HEK293 (cell line): ENCODE measurements at regions not wholly inside any gene's neighbourhood (a gene's known extent, or its start where the extent isn't known, plus 50 kb on each side); places are given as distances from the start of the nearest gene placed in this dataset.

Experiments
- CTCF ChIA-PET: fragments of 350-600 bp; formaldehyde crosslinking; extraction: SDS; loops from one replicate; lab custom pipeline; 2021; ENCODE audit warnings: antibody characterized with exemption; lab: Yijun Ruan, JAX
- POLR2A ChIA-PET: fragments of 300-600 bp; formaldehyde crosslinking; extraction: SDS; loops from one replicate; lab custom pipeline; 2020; ENCODE audit warnings: antibody characterized with exemption, inconsistent platforms; lab: Yijun Ruan, JAX
- H3K27ac ChIP-seq: fragments of 200-500 bp; sonication (Bioruptor generic); 2 replicates; pipeline ENCODE4 v1.5.1; 2014; ENCODE audit warnings: low read depth, low read length, control low read depth, inconsistent platforms; ENCODE audit errors: extremely low read depth
- H3K36me3 ChIP-seq, 2 experiments: fragments of 200-500 bp in 1 of 2; sonication (Bioruptor generic) in 1 of 2; 1 replicate in 1 of 2; 2 replicates in 1 of 2; pipeline ENCODE4 v1.5.1; 2014 to 2017; ENCODE audit warnings: inconsistent platforms in 2 of 2, low read length in 2 of 2; ENCODE audit not compliant: control insufficient read depth in 2 of 2, insufficient read depth in 1 of 2
- H3K4me1 ChIP-seq: fragments of 200-500 bp; sonication (Bioruptor generic); 2 replicates; pipeline ENCODE4 v1.5.1; 2014; ENCODE audit warnings: mild to moderate bottlenecking, low read length, inconsistent platforms; ENCODE audit not compliant: control insufficient read depth, insufficient read depth
- H3K4me3 ChIP-seq: 2 replicates; pipeline ENCODE4 v1.5.1; 2011; ENCODE audit warnings: low read depth, mild to moderate bottlenecking, control low read depth, low read length, moderate library complexity
- H3K9me3 ChIP-seq: fragments of 200-500 bp; sonication (Bioruptor generic); 2 replicates; pipeline ENCODE4 v1.5.1; 2014; ENCODE audit warnings: low read depth, low read length, inconsistent platforms; ENCODE audit not compliant: control insufficient read depth, insufficient read depth
- KLF1 ChIP-seq: fragments of 450-650 bp; formaldehyde crosslinking; IDR thresholded peaks from 2 replicates; pipeline ENCODE4 v1.5.1; 2016; ENCODE audit warnings: missing biosample characterization, missing genetic modification characterization
- KLF8 ChIP-seq: fragments of 450-650 bp; formaldehyde crosslinking; IDR thresholded peaks from 2 replicates; pipeline ENCODE4 v1.5.1; 2016; ENCODE audit warnings: missing biosample characterization, missing genetic modification characterization
- PRDM1 ChIP-seq: fragments of 450-650 bp; formaldehyde crosslinking; IDR thresholded peaks from 2 replicates; pipeline ENCODE4; 2016; ENCODE audit warnings: missing biosample characterization, missing genetic modification characterization
- REPIN1 ChIP-seq: fragments of 450-650 bp; formaldehyde crosslinking; IDR thresholded peaks from 2 replicates; pipeline ENCODE4 v1.5.1; 2017; ENCODE audit warnings: missing biosample characterization, missing genetic modification characterization, low read depth
- SCRT1 ChIP-seq: fragments of 450-650 bp; formaldehyde crosslinking; IDR thresholded peaks from 2 replicates; pipeline ENCODE4 v1.5.1; 2016; ENCODE audit warnings: missing biosample characterization, missing genetic modification characterization, borderline replicate concordance
- SP3 ChIP-seq: fragments of 450-650 bp; formaldehyde crosslinking; IDR thresholded peaks from 2 replicates; pipeline ENCODE4 v1.5.1; 2016; ENCODE audit warnings: missing biosample characterization, missing genetic modification characterization
- TRIM28 ChIP-seq: IDR thresholded peaks from 2 replicates; pipeline ENCODE4 v1.6.1; 2011; ENCODE audit warnings: low read length, control low read depth, borderline replicate concordance
- ZNF132 ChIP-seq: fragments of 450-650 bp; formaldehyde crosslinking; IDR thresholded peaks from 2 replicates; pipeline ENCODE4 v1.5.1; 2017; ENCODE audit warnings: missing biosample characterization, missing genetic modification characterization, borderline replicate concordance
- ZNF202 ChIP-seq: fragments of 450-650 bp; formaldehyde crosslinking; IDR thresholded peaks from 2 replicates; pipeline ENCODE4 v1.5.1; 2016; ENCODE audit warnings: missing biosample characterization, missing genetic modification characterization, borderline replicate concordance
- ZNF302 ChIP-seq: fragments of 450-650 bp; formaldehyde crosslinking; IDR thresholded peaks from 2 replicates; pipeline ENCODE4 v1.5.1; 2016; ENCODE audit warnings: missing biosample characterization, missing genetic modification characterization, low read depth
- ZNF324 ChIP-seq: fragments of 450-650 bp; formaldehyde crosslinking; IDR thresholded peaks from 2 replicates; pipeline ENCODE4 v1.5.1; 2016; ENCODE audit warnings: missing biosample characterization, missing genetic modification characterization
- ZNF354C ChIP-seq: fragments of 450-650 bp; formaldehyde crosslinking; IDR thresholded peaks from 2 replicates; pipeline ENCODE4 v1.5.1; 2016; ENCODE audit warnings: missing biosample characterization, missing genetic modification characterization, low read depth, borderline replicate concordance
- ZNF416 ChIP-seq: fragments of 450-650 bp; formaldehyde crosslinking; IDR thresholded peaks from 2 replicates; pipeline ENCODE4 v1.5.1; 2016; ENCODE audit warnings: missing biosample characterization, missing genetic modification characterization
- ZNF510 ChIP-seq: fragments of 450-650 bp; formaldehyde crosslinking; IDR thresholded peaks from 2 replicates; pipeline ENCODE4 v1.5.1; 2018; ENCODE audit warnings: mild to moderate bottlenecking, missing genetic modification characterization, missing biosample characterization; ENCODE audit not compliant: insufficient replicate concordance
- ZNF529 ChIP-seq: fragments of 450-650 bp; formaldehyde crosslinking; IDR thresholded peaks from 2 replicates; pipeline ENCODE4 v1.5.1; 2017; ENCODE audit warnings: missing genetic modification characterization, missing biosample characterization; ENCODE audit not compliant: insufficient replicate concordance
- ZNF596 ChIP-seq: fragments of 450-650 bp; IDR thresholded peaks from 2 replicates; pipeline ENCODE4 v1.5.0; 2018; ENCODE audit warnings: missing biosample characterization, mild to moderate bottlenecking, missing genetic modification characterization, moderate library complexity
- ZNF830 ChIP-seq: fragments of 450-650 bp; IDR thresholded peaks from 2 replicates; pipeline ENCODE4 v1.5.0; 2018; ENCODE audit warnings: missing biosample characterization, missing genetic modification characterization, low read depth, mild to moderate bottlenecking, moderate library complexity
- ZNF843 ChIP-seq: fragments of 450-650 bp; formaldehyde crosslinking; IDR thresholded peaks from 2 replicates; pipeline ENCODE4 v1.5.1; 2016; ENCODE audit warnings: missing biosample characterization, missing genetic modification characterization
- ZSCAN16 ChIP-seq: fragments of 450-650 bp; formaldehyde crosslinking; IDR thresholded peaks from 2 replicates; pipeline ENCODE4 v1.5.1; 2016; ENCODE audit warnings: missing biosample characterization, missing genetic modification characterization
- TF ChIP-seq, protein P1 (sequence below): fragments of 450-650 bp; formaldehyde crosslinking; IDR thresholded peaks from 2 replicates; pipeline ENCODE4 v1.5.1; 2016; ENCODE audit warnings: missing biosample characterization, missing genetic modification characterization
- TF ChIP-seq, protein P2 (sequence below): fragments of 450-650 bp; formaldehyde crosslinking; IDR thresholded peaks from 2 replicates; pipeline ENCODE4 v1.5.1; 2016; ENCODE audit warnings: missing biosample characterization, missing genetic modification characterization, borderline replicate concordance
- TF ChIP-seq, protein P3 (sequence below): fragments of 450-650 bp; formaldehyde crosslinking; IDR thresholded peaks from 2 replicates; pipeline ENCODE4 v1.5.1; 2016; ENCODE audit warnings: missing biosample characterization, missing genetic modification characterization
- TF ChIP-seq, protein P4 (sequence below): fragments of 450-650 bp; formaldehyde crosslinking; IDR thresholded peaks from 2 replicates; pipeline ENCODE4 v1.5.1; 2016; ENCODE audit warnings: missing biosample characterization, missing genetic modification characterization
- TF ChIP-seq, protein P5 (sequence below): fragments of 450-650 bp; formaldehyde crosslinking; IDR thresholded peaks from 2 replicates; pipeline ENCODE4 v1.5.1; 2016; ENCODE audit warnings: missing biosample characterization, missing genetic modification characterization
- TF ChIP-seq, protein P6 (sequence below): IDR thresholded peaks from 2 replicates; pipeline ENCODE4 v1.6.1; 2011; ENCODE audit warnings: mild to moderate bottlenecking, low read depth, low read length, borderline replicate concordance
- TF ChIP-seq, protein P7 (sequence below): fragments of 450-650 bp; formaldehyde crosslinking; IDR thresholded peaks from 2 replicates; pipeline ENCODE4 v1.5.1; 2017; ENCODE audit warnings: missing biosample characterization, missing genetic modification characterization

DNA sequence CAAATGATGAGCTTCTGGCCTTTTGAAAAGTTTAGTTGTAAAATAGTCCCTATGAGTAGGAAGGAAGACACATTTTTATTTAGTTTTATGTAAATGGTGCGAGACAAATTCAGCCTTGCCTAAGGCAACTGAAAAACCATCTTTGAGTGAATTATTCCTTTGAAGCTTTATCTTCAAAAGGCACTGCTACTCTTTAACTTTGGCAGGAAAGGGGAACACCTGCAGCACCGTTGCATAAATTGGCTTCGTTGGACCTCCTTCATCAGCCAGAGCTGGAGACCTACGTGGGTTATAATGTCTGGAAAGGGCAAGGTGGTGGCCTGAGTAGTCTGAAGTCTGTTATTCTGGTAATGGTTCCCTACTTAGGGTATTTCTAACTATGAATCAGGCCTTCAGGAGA lies 373.5 kb downstream of the KCNJ2 start:
- Histone ChIP-seq H3K4me1 (no peaks in the 10 kb centered on the region), H3K4me3 (no peak overlapping the region), H3K27ac (no peak overlapping the region), H3K9me3 (no peaks in the 10 kb centered on the region), H3K36me3 (no peaks in the 10 kb centered on the region)
- TF ChIP-seq KLF1 (tag by site-specific recombination) (no peak), REPIN1 (tag by site-specific recombination) (no peak), ZNF830 (tag by site-specific recombination) (no peak), KLF8 (tag by site-specific recombination) (no peak), ZNF416 (no peak), ZNF132 (tag by site-specific recombination) (no peak), ZNF843 (tag by site-specific recombination) (no peak), SP3 (tag by site-specific recombination) (no peak), ZNF510 (tag by site-specific recombination) (no peak), ZNF354C (no peak), ZNF202 (tag by site-specific recombination) (no peak), TRIM28 (no peak), PRDM1 (tag by site-specific recombination) (no peak), ZNF302 (tag by site-specific recombination) (no peak), ZSCAN16 (no peak)
- TF ChIP-seq, protein P1, sequence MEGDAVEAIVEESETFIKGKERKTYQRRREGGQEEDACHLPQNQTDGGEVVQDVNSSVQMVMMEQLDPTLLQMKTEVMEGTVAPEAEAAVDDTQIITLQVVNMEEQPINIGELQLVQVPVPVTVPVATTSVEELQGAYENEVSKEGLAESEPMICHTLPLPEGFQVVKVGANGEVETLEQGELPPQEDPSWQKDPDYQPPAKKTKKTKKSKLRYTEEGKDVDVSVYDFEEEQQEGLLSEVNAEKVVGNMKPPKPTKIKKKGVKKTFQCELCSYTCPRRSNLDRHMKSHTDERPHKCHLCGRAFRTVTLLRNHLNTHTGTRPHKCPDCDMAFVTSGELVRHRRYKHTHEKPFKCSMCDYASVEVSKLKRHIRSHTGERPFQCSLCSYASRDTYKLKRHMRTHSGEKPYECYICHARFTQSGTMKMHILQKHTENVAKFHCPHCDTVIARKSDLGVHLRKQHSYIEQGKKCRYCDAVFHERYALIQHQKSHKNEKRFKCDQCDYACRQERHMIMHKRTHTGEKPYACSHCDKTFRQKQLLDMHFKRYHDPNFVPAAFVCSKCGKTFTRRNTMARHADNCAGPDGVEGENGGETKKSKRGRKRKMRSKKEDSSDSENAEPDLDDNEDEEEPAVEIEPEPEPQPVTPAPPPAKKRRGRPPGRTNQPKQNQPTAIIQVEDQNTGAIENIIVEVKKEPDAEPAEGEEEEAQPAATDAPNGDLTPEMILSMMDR (tag by site-specific recombination): no peak
- TF ChIP-seq, protein P2, sequence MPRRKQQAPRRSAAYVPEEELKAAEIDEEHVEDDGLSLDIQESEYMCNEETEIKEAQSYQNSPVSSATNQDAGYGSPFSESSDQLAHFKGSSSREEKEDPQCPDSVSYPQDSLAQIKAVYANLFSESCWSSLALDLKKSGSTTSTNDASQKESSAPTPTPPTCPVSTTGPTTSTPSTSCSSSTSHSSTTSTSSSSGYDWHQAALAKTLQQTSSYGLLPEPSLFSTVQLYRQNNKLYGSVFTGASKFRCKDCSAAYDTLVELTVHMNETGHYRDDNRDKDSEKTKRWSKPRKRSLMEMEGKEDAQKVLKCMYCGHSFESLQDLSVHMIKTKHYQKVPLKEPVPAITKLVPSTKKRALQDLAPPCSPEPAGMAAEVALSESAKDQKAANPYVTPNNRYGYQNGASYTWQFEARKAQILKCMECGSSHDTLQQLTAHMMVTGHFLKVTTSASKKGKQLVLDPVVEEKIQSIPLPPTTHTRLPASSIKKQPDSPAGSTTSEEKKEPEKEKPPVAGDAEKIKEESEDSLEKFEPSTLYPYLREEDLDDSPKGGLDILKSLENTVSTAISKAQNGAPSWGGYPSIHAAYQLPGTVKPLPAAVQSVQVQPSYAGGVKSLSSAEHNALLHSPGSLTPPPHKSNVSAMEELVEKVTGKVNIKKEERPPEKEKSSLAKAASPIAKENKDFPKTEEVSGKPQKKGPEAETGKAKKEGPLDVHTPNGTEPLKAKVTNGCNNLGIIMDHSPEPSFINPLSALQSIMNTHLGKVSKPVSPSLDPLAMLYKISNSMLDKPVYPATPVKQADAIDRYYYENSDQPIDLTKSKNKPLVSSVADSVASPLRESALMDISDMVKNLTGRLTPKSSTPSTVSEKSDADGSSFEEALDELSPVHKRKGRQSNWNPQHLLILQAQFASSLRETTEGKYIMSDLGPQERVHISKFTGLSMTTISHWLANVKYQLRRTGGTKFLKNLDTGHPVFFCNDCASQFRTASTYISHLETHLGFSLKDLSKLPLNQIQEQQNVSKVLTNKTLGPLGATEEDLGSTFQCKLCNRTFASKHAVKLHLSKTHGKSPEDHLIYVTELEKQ (tag by site-specific recombination): no peak
- TF ChIP-seq, protein P3, sequence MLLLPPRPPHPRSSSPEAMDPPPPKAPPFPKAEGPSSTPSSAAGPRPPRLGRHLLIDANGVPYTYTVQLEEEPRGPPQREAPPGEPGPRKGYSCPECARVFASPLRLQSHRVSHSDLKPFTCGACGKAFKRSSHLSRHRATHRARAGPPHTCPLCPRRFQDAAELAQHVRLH: no peak
- POLR2A ChIA-PET: no interaction called here
- CTCF ChIA-PET: interaction anchor here (2.2 kb wide), 1 partner anchor 9 kb away, joined by 7 read pairs; no protein-coding TSS in a partner anchor

DNA sequence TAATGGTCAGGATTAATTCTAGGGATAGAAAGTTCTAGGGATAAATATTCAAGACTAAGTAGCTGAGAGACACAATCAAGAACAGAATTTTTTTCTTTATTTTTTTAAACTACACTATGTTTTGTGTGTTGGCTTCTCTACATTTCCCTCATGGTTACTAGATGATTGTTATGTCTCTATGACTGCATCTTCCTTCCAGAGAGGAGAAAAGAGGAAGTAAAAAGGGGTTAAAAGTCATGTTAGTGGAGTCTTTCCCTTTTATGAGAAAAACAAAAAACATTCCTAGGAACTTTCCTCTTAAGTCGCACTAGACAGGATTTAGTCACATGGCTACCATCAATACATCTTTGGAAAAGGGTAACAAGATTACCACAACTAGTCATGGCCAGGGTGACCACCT lies 375.0 kb downstream of the KCNJ2 start:
- POLR2A ChIA-PET: no interaction called here
- no peak overlapping the region for H3K4me3 ChIP-seq
- CTCF ChIA-PET: interaction anchor here (0.7 to 2.2 kb wide), 3 partner anchors 8 to 285 kb away, joined by 3 to 7 read pairs (median 5); no protein-coding TSS in a partner anchor
- H3K9me3 ChIP-seq: no peaks in the 10 kb centered on the region
- H3K36me3 ChIP-seq: no peaks in the 10 kb centered on the region
- no peak overlapping the region for H3K27ac ChIP-seq
- no peaks in the 10 kb centered on the region for H3K4me1 ChIP-seq
- no peak for TF ChIP-seq SCRT1 (tag by site-specific recombination)
- TF ChIP-seq, protein P4, sequence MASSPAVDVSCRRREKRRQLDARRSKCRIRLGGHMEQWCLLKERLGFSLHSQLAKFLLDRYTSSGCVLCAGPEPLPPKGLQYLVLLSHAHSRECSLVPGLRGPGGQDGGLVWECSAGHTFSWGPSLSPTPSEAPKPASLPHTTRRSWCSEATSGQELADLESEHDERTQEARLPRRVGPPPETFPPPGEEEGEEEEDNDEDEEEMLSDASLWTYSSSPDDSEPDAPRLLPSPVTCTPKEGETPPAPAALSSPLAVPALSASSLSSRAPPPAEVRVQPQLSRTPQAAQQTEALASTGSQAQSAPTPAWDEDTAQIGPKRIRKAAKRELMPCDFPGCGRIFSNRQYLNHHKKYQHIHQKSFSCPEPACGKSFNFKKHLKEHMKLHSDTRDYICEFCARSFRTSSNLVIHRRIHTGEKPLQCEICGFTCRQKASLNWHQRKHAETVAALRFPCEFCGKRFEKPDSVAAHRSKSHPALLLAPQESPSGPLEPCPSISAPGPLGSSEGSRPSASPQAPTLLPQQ (tag by site-specific recombination): no peak
- TF ChIP-seq, protein P5, sequence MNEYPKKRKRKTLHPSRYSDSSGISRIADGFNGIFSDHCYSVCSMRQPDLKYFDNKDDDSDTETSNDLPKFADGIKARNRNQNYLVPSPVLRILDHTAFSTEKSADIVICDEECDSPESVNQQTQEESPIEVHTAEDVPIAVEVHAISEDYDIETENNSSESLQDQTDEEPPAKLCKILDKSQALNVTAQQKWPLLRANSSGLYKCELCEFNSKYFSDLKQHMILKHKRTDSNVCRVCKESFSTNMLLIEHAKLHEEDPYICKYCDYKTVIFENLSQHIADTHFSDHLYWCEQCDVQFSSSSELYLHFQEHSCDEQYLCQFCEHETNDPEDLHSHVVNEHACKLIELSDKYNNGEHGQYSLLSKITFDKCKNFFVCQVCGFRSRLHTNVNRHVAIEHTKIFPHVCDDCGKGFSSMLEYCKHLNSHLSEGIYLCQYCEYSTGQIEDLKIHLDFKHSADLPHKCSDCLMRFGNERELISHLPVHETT (tag by site-specific recombination): no peak
- no peak for TF ChIP-seq ZNF529 (tag by site-specific recombination)
- TF ChIP-seq, protein P6, sequence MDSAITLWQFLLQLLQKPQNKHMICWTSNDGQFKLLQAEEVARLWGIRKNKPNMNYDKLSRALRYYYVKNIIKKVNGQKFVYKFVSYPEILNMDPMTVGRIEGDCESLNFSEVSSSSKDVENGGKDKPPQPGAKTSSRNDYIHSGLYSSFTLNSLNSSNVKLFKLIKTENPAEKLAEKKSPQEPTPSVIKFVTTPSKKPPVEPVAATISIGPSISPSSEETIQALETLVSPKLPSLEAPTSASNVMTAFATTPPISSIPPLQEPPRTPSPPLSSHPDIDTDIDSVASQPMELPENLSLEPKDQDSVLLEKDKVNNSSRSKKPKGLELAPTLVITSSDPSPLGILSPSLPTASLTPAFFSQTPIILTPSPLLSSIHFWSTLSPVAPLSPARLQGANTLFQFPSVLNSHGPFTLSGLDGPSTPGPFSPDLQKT: no peak
- TF ChIP-seq, protein P7, sequence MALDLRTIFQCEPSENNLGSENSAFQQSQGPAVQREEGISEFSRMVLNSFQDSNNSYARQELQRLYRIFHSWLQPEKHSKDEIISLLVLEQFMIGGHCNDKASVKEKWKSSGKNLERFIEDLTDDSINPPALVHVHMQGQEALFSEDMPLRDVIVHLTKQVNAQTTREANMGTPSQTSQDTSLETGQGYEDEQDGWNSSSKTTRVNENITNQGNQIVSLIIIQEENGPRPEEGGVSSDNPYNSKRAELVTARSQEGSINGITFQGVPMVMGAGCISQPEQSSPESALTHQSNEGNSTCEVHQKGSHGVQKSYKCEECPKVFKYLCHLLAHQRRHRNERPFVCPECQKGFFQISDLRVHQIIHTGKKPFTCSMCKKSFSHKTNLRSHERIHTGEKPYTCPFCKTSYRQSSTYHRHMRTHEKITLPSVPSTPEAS (tag by site-specific recombination): no peak
- no peak for TF ChIP-seq ZNF596 (tag by site-specific recombination)
- no peak for TF ChIP-seq ZNF324 (tag by site-specific recombination)
